ENCODE measurements at regions not wholly inside any gene's neighbourhood (a gene's known extent, or its start where the extent isn't known, plus 50 kb on each side); places are given as distances from the start of the nearest gene placed in this dataset.

DNA sequence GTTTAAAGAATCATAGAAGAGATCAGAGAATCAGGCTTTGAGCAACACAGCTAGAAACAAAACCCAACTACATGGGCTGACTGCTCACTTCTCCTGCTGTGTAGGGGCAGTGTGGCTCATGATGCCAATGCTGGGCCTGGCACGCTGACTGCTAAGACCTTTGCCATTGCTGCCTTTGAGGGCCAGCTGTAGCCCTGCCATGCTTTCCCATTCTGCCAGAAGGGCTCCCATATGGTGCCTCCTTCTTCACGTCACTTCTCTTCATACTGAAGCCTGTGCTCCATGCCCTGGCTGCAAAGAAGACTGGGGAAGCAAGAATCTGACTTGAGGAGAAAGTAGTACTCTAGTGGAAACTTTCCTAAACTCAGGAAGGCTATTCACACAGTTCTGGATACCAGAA lies 232.9 kb downstream of the UTP18 start:
- DNase-seq (ENCODE audit: low read depth) = no peak

DNA sequence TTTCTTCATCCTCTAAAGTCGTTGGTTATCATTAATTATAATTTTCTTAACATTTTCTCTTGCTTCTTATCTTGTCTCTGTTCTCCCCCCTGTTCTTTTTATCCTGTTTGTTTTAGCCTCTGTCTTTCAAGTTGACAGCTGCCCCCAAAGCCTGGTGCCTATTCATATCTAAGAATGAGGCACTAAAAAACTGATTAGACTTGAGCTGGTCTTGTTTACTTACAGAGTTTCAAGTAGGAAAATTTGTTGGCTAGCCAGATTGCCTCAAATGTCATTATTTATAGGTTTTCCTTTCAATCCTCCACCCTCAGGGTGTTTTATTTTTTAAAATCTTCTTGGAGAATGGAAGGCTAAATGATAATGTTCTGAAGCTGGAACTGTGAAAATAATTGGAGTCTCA lies 236.0 kb downstream of the UTP18 start:
- DNase-seq (ENCODE audit: low read depth) = no peak

DNA sequence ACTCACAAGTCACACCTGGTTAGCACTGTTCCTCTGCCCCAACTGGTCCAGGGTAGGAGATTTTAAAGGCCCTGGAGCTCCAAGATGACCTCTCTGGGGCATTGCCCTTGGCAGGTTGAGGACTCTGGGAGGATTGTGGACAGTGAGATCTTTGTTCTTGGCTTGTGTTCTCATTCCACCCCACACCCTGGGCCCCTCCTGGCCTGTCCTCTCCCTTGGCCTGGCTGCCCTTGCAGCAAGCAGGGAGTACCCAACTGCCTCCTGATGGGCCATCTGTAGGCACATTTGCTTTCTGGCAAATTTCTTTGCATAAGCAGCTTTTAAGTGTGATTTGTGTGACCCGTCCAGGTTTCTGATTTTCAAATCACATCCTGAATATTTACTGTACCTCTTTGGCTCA lies 239.6 kb downstream of the UTP18 start:
- no peak for DNase-seq (ENCODE audit: low read depth)

DNA sequence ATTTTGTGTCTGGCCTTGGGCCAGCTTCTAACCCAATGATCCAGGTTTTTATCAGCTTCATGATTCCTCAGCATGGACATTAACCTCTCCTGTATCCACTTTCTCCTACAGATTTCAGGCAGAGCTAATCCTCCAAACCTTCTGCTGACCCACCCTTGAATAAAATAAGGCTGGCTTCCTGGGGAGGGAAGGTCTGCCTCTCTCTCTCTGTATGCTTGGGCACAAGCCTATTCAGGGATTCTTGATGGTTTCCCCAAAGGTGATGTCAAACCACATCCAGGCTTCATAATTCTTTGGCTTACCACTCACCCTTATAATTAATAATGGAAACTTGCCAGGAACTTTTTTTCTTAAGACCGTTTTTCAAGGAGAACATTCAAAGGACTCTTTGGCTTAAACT lies 240.1 kb downstream of the UTP18 start:
- DNase-seq (ENCODE audit: low read depth) = no peak

DNA sequence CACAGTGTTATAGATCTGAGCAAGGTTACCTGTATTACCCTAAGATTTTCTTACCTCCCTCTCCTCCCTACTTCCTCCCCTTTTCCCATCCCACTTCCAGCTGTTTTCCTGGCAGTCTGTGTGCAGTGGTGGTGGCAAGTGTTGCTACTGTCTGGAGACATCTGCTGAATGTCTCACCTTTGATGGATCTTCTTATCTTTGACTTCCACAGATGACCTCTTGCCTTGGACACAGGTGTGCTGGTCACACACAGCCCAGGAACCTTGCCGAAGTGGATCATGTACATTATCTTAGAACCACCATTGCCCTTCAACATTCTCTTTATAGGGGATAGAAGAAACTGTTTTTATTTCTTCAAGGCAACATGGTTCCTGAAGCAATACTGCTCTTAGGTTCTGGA lies 245.1 kb downstream of the UTP18 start:
- no peak for DNase-seq (ENCODE audit: low read depth)

DNA sequence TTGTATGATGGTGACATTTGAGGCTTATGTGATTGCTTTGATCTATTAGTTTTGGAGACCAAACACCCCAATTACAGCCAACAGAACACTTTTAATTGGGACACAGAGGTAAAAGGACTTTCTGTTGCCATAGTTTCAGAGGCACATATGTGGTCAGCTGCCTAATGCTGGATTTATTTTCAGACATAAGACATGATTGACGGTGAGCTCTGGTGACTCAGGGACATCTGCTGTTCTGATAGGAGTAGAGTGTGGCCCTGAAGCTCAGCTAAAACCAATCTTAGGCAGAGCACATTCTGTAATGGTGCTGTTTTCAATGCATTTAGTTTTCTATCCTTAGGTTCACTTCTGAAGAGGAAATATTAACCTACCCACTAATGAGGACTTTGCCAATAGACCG lies 247.1 kb downstream of the UTP18 start:
- no peak for DNase-seq (ENCODE audit: low read depth)

DNA sequence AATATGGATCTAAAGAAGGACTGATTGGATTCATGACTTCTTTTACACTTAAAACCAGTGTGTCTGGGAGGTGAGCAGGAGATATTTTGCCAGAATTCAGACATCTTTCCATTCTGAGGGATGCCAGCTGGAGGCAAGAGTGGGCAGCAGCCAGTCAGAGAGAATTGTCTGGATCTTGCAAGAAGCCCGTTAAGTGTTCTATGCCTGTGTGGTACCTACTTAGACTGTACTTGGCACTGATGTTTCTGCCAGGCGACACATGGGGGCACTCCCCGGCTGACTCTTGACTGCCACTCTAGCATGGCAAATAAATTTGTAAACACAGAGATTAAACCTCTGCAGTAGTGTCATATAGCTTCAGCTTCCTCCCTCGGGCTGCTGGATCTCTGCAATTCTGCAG lies 247.7 kb downstream of the UTP18 start:
- no peak for DNase-seq (ENCODE audit: low read depth)

DNA sequence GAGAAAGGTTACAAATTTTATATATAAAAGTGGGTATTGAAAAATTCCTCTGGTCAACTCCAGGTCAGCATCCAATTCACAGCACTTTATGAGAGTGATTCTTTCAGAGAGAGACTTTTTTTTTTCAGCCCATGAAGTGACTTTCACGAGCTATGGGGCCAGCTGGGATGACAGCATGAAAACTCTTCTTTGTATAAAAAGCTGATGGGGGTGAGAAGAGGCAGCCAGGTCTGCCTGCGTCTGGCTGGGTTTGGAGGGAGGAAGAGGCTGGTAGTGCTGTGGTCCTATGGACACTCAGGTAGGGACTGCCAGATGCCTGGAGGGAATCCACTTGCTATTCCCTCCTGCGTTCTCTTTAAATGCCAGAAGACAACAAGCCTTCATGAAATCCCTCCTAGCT lies 250.6 kb downstream of the UTP18 start:
- DNase-seq (ENCODE audit: low read depth) = no peak

DNA sequence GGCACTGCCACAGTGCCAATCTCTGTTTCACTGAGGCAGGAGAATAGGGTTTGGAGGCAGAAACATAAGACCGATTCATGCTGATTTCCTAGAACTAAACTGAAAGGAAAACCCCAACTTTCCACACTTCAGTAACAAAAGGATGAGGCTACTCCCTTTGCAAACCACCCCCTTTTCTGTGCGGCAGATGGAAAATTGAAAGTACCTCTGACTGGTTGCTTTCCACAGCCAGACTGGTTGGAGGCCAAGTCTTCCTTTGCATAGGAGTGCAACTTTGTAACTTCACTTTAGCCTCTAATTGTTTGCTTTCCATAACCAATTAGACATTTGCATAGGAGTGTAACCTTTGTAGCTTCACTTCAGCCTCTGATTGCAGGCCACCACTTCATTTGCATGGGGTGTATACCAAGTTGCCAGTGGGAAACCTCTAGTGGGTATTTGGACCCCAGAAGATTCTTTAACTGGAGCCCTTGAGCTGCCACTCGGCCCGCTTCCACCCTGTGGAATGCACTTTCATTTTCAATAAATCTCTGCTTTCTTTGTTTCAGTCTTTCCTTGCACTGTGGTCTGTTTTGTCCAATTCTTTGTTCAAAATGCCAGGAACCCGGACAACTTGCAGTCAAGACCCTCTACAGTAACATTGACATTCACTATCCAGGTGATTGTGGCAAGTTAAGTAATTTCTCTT lies 252.0 kb downstream of the UTP18 start:
- DNase-seq (ENCODE audit: low read depth) = no peak

DNA sequence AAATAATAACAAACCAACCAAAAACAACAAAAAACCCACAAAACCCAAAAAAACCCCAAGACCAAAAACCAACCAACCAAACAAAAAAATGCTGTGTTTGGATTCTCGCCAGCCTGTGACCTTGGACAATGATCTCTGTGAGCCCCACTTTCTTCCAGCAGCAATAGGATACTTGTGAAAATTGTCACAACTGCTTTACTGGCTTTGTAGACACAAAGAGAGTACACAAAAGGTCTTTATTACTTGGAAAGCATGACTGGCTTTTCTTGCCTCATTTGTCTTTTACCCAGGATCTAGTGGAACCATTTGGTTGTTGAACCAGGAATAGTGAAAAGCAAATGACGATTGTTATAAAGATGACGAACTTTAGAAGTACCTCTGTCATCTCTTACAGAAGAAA lies 256.6 kb downstream of the UTP18 start:
- no peak for DNase-seq (ENCODE audit: low read depth)

DNA sequence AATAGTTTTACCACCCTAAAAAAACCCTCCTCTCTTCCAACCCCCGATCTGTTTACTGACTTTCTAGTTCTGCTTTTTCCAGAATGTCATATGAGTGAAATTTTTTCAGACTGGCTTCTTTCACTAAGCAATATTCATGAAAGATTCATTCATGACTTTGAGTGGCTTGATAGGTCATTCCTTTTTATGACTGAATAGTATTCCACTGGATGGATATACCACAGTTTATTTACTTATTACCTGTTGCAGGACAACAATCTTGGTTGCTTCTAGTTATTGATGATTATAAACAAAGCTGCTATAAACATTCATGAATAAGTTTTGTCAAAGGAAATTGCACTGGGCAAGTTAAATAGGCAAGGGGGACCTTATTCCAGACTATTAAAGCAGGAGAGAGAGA lies 264.2 kb downstream of the UTP18 start:
- DNase-seq (ENCODE audit: low read depth) = no peak

DNA sequence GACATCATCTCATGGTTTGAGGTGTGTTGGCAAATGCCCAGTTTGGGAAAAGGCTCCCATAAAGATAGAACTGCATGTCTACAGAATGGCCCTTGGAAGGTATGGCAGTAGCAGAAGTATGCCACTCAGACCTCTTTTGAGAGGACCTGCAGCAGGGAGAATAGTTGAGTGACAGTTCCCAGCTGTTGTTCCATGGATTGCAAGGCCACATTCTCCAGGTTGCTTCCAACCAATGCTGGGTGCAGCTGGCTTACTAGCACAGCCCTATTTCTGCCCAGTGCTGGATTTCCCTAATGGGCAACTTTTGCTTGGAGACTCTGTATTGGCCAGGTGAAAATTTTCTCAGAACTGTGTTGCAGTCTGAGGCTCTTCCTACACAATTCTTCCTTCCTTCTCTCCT lies 266.2 kb downstream of the UTP18 start:
- DNase-seq (ENCODE audit: low read depth) = no peak

DNA sequence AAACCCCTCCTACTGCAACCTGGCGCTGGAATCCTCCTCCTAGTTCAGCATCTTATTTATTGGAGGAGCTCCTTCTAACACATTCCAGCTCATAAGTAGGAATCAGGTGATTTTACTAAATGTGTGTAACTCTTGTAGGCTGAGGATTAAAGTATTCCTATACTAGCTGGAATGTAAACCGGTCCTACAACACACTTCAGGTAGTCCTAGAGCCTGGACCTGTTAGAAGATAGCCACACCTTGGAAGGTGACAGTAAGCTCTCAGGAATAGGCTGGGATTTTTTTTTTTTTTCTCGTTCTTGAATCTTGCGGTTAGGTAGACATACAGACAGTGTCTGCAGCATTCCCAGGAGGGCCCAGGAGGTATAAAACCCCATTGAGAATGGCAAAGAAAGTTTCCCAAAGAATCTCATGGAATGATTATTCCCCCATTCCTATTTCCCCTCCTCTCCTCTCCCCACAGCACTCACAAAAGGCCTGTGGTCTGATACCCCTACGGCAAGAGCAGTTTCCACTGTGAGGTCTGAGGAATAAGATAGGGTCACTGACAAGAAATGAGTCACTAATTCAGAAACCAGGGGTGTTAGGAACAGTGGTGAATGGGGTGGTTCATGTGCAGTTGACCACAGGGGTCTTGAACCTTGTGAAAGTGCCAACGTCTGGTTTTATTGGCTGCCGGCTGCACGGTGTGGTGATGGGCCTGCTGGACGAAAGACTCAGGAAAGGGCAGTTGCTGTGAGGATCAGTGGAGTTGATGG lies 267.1 kb downstream of the UTP18 start:
- DNase-seq (ENCODE audit: low read depth) = no peak

DNA sequence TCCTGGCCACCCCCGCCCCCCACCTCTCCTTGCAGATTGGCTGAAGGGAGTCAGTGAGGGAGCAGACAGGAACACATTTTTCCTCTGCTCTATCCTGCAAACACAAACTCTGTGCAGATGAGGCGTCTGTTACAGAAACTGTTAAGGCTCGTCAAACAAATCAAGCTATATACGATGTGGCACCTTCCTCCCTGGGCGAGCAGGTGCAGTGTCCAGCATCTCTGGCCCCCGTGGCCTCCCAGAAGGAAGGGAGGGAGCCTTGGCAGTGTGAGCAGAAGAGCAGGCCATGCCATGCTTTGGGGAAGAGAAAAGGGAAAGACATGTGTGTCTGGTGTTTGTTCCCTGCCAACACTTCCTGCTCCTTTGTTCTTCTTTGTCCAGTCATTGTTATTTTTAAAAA lies 267.8 kb downstream of the UTP18 start:
- DNase-seq (ENCODE audit: low read depth) = no peak

DNA sequence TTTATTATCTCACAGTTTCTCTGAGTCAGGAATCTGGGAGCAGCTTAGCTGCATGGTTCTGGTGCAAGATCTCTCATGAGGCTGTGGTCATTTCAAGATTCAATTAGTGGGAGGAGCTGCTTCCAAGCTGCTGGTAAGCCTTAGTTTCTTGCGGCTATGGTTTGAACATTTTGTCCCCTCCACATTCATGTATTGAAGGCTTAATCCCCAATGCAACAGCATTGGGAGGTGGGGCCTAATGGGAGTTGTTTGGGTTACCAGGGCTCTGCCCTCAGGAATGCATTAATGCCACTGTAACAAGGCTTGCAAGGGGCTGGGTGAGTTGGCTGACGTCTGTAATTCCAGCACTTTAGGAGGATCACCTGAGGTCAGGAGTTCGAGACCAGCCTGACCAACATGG lies 272.9 kb downstream of the UTP18 start:
- DNase-seq (ENCODE audit: low read depth) = no peak

DNA sequence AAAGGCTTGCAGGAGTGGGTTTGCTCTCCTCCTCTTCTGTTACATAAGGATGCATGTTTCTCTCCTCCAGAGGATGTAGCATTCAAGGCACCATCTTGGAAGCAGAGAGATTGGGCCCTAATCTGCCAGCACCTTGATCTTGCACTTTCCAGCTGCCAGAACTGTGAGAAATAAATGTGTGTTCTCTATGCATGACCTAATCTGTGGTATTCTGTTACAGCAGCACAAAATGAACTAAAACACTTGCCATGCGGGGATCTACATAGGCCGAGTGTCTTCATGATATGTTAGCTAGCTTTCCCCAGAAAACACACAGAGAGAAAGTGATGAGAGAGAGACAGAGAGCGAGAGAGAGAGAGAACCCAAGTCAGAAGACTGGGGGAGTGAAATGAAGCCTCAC lies 273.5 kb downstream of the UTP18 start:
- DNase-seq (ENCODE audit: low read depth) = no peak

DNA sequence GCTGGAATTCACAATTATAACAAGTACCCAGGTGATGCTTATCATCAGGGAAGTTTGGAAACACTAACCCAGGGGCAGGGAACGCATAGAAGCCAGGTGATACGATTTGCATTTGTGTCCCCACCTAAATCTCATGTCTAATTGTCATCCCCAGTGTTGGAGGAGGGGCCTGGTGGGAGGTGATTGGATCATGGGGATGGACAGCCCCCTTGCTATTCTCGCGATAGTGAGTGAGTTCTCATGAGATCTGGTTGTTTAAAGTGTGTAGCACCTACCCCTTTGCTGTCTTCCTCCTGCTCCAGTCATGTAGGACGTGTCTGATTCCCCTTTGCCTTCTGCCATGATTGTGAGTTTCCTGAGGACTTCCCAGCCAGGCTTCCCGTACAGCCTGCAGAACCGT lies 276.3 kb downstream of the UTP18 start:
- no peak for DNase-seq (ENCODE audit: low read depth)

DNA sequence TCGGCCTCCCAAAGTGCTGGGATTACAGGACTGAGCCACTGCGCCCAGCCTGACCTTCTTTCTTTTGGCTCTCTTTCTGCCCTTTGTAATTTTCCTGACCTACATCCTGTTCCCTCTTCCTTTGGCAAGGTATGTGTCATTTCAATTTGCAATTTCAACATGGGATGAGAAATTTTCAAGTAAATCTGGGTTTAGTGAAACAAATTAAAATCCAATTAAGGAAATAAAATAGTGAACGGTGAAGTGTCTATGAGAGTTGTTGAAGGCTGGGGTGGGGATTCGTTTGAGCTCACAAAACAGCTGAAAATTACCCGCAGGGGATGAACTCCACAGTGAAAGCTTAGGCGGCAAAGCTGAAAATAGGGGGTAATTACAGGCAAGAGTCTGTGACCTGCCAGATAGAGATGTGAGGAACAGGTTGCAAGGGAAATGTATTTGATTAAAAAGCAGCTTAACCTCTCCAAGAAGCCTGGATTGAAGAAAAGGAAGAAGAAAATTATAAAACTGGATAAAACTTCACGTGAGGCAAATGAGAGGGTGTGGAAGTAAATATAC lies 277.7 kb downstream of the UTP18 start:
- no peak for DNase-seq (ENCODE audit: low read depth)

DNA sequence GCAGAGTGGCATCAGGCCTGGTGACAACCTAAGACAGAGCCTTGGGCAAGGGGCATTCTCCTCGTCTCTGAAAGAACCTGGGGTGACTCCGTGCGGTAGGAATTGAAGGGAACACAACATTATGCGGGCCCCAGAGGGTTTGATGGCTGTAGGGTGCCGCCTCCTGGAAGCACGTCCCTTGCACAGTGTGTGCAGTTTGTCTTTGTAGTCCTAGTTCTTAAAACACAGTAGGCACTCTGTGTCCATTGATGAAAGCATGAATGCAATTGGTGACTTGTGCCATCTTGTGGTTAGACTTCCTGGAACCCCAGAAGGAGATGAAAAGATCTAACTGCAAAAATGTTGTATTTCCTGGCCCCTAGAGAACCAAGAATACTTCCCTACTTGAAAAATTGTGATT lies 279.8 kb downstream of the UTP18 start:
- no peak for DNase-seq (ENCODE audit: low read depth)

DNA sequence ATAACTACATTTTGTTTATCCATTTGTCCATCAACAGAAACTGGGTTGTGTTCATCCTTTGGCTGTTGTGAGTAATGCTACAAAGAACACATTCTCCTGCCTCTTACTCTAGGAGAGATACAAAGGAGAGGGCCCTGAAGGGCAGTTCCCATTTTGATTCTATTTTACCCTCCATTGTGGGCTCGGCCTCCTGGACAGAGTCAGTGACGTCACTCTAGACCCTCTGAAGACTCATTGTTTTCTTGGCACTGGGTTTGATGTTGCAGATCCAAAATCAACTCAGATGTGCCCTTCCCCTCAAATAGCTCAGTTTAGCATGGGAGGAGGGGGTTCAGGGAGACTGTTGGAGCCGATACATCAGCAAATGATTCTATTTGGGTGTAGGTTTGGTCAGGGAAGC lies 280.9 kb downstream of the UTP18 start:
- no peak for DNase-seq (ENCODE audit: low read depth)

DNA sequence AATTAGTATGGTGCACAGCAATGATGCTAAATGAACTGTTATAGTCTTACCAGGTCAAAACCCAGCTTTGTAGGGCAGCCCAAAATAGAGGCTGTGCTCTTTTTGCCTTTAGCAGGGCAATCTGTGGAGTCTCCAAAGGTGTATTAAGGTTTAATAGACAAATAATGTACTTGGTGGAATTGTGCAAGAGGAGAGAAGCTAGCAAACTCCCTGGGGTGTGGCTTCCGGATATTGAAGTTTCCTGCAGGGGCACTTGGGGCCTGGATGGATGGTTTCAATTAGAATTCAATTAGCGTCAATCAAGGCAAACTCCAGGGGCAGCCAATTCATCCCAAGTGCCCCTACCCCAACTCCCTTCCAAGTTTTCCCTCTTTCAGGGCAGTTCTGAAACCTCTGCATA lies 285.8 kb downstream of the UTP18 start:
- DNase-seq (ENCODE audit: low read depth) = no peak

DNA sequence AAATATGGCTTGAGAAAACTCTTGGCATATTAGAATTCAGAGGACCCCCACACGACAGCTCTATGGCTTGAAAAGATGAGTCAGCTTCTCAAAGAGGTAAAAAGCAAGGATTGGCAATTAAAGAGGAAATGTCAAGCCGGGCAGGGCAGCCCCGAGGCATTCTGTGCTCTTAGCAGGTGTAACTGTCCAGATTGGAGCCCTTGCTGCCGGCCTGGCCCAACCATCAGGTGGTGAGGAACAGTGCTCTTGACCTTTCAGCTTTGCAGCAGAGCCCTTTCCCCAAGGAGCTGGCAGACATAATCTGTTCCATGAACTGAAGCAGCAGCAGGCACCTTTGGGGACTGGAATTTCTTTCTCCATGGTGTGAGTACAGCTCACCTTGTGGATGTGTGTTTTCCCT lies 287.8 kb downstream of the UTP18 start:
- no peak for DNase-seq (ENCODE audit: low read depth)

DNA sequence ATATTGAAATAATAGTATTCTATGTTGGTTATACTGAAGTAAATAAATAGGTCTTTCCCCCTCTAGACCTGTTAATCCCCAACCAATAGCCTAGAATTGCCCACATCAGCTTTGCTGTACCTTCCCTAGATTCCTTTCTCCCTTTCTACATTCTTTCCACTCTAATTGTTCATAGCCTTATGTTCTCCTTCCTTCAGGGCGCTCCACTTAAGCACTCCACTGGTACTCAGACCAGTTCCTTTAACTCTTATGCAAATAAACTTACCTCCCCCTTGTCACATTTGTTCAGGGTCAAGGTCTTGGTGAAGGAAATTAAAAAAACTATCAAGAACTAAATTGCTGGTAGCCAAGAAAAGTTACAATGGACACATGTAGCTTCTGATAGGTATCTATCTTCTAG lies 294.8 kb downstream of the UTP18 start:
- DNase-seq (ENCODE audit: low read depth) = no peak

DNA sequence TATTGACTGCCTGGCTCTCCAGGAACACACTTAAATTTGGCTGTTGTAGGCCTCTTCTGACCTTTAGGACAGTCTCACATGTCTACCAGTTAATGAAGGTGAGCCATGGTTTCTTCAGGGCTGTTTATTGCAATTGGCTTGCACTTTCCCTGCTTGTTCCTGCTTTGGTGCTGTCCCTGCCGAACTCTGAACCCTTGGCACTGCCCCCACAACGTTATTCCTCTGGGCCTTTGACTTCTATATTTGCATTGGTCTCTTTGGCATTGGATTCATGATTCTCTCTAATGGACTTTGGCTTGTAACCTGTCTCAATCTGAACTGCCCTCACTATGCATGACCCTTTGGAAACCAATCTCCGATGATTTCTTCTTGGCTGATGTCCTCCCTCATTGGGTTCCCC lies 299.4 kb downstream of the UTP18 start:
- no peak for DNase-seq (ENCODE audit: low read depth)
